ENCODE measurements at regions not wholly inside any gene's neighbourhood (a gene's known extent, or its start where the extent isn't known, plus 50 kb on each side); places are given as distances from the start of the nearest gene placed in this dataset.

DNA sequence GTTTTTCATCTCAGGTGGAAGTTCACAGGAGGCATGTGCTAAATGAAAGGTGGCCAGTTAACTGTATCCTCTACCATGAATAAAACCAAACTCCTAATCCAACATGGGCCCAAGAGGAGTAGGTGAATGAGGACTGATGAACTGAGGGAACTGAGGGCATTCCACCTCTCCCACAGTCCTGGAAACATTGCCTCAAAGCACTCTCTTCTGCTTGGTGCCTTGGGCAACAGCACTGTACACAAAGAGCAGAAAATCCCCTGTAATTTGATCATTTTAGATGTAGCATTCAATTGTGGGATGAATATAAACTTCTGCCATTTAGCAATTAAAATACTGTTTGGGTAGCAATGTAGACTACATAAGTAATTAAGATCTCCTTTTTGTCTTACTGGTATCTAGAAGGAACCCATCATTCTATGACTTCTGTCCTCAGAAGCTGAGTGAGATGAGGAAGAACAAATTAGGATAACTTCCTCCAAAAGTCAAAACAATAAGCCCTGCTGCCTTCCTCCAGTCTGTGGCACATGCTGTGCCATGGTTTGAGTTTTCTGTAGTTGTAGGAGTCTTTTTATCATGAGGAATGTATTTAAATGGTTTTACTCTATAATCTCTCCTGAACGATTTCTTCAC, 86.7 kb upstream of the ZEB2 start:
- no peak for DNase-seq (ENCODE audit: low read depth)

DNA sequence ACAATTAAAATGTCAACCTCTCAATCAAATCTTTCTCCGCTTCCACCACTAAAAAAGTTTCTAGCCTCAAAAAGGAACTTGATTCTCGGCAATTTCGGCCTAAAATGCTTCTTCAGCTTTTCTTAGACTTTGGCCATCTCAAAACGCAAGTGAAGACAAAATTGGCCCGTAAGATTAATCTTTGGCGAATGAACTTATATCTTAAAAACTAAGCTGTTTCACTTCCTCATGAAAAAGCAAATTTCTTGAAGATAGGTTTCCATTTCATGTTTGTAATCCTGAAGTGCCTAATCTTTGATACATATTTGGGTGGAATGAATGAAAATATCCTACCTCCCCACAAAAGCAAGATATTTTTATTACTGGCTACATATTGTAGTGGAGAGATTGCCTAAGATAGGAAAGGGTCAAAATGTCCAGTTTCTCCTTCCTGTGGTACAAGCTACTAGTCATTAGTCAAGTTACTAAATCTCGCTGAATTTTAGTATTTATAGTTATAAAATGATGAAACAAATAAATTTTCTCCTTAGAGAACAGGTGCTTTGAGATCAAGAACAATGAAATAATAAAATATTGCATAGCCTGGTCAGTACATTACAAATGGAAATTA, 85.4 kb upstream of the ZEB2 start:
- DNase-seq (ENCODE audit: low read depth) = no peak

DNA sequence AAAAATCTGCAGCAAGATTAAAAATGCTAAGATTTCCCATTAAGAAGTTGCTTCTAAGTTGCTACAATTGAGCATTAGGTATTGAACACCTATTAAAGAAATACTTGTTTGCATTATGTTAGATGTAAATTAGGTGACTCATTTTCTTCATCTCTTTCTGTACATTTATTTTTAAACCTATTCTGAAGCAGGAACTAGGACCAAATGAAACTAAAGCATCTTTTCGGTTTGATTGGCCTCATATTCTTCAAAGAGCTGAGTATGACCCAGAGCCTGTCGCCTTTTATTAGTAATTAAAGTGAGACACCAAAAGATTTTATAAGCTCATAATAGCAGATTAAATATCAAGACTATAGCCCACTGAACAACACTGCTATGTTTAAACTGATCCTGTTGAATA, 83.4 kb upstream of the ZEB2 start:
- DNase-seq (ENCODE audit: low read depth) = no peak

DNA sequence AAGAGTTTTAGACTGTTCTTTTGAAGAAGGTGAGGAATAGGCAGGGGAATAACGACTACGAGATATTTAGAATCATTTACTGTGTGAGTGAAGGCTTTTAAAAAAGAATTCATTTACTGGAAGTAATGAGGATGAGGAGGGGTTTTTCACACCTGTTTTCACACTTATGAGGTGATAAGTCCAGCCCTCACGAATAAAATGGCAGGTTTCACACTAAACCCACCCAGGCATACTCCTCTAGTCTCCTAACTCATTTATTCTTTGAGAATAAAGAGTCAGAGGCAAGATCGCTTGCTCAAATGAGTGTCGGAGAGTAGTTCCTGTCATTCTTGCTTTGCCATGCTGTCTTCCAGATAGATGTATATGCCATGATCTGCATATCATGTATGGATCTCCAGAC, 79.0 kb upstream of the ZEB2 start:
- no peak for DNase-seq (ENCODE audit: low read depth)

DNA sequence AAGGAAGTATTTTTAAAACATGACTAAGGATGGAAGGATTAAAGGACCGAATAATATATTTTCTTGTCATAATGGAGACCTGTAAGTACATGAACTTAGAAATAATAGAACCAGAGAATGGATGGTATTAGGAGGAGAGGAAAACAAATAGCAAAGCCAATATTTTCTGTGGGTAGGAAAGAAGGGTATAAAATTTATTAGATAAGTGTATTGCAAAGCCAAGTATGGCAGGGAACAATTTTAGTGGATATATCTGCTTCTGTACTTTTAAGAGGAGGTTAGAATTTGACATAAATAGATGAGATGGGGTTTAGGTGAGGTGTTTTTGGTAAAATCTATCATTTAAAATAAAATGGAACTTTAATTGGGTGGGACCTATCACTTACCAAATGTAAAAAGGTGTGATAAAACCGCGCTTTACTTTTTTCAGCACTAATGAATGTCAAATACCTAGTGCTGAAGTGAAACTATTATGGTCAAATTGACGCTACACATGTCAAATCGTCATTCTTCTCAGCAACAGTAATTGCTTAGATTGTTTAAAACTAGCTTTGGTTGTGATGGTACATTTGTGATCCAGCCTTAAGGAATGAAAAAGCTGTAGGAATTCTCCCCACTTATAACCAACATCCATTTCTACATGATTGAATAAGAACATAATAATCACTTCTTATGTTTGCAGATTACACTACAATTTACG, 78.1 kb upstream of the ZEB2 start:
- DNase-seq (ENCODE audit: low read depth) = no peak

DNA sequence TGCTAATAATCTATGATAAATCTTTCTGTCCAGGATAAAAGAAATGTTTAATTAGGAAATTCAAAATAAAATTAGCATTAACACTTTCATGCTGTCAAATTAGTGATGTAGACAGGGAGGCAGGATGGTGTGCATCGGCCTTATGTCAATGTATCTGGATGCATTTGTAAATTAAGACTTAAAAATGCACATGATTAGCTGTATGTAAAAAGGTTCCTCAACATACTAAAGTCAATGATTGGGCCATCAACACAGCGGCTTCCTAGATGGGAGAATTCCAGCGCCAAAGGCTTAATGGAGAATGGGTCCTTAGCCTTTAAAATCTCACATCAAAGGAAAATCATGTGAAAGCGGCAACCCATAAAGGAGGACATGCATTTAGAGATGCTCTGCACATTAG, 77.5 kb upstream of the ZEB2 start:
- no peak for DNase-seq (ENCODE audit: low read depth)

DNA sequence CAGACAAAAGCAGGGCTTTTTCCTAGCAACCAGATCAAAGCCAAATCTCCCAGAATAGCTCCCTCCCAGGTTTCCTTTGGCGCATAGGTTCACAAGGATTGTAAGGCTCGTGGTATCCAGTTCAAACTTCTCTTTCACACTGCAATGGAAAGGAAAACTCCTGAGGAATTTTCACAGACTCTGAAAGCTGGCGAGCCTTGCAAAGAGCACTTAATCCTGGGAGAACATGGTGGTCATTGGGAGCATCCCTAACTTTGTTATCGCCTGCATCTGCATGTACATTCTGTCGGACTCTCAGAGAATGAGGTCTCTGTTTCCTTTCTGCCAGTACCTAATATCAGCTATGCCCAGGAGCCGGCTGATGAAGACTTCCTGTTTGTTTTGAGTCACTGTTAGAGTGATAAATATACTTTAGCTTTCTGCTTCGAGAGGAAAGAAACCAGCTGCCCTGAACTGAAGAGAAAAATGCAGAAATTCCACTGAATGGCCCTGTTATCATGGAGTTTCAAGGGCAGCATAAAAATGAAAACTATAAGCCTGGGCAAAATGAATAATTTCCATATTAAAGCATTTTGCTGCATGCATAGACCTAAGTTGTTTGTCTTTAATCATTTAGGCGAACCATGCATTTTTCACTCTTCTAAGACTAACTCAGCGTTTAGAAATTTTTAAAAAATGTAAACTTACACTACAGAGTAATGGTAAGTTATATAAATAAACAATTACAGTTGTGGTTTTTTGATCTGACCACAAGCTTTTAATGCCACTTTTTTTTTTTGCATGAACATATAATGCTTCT, 76.4 kb upstream of the ZEB2 start:
- DNase-seq (ENCODE audit: low read depth) = no peak

DNA sequence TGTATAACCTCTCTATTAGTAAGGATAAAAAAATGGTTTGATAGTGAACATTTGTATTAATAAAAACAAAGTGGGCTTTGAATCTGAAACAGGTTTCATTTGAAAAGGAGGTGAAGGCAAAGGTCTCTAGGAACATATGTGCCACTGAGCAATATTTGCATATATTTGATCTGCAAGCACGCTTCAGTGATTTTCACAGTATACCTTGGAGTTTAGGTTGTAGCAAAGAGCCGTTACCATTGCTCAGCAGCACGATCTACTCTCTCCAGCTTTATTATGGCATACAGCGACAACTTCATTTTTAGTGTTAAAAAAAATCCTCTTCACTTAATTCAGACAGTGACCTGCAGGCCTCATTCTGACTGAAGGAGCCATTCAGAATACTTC, 75.8 kb upstream of the ZEB2 start:
- no peak for DNase-seq (ENCODE audit: low read depth)

DNA sequence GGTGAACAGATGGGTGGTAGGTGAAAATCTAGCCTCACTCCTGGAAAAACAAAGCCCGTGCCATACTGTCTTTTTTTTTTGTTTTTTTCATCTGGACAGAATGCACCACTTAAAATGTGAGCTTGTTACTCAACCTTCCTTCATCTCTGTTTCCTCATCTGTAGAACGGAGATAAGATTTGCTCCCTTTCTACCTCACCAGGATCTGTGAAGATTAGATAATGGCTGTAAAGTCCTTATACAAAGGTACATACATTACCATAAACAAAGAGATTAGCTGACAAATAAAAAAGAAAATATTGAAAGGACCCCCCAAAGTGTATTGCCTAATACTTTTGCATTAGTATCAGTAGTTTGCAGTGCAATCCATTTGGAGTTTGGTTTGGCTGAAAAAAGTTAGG, 75.4 kb upstream of the ZEB2 start:
- DNase-seq (ENCODE audit: low read depth) = no peak

DNA sequence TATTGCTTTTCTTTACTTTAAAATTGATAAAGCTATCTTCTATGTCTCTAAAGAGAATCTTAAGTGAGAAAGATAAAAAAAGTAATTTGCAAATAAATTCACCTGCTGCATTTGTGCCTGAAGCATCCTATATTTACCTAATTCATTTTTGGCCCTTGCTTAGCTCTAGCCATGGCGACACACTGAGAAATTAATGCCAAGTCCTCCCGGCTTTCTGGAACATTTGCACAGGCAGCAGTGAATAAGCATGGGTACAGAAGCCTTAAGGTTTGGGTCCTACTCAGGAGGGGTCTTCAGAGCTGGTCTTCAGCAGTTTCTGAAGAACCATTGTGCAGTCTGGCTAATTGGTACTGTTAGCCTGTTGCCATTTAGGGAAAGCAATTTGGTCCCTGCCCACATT, 73.9 kb upstream of the ZEB2 start:
- DNase-seq (ENCODE audit: low read depth) = no peak

DNA sequence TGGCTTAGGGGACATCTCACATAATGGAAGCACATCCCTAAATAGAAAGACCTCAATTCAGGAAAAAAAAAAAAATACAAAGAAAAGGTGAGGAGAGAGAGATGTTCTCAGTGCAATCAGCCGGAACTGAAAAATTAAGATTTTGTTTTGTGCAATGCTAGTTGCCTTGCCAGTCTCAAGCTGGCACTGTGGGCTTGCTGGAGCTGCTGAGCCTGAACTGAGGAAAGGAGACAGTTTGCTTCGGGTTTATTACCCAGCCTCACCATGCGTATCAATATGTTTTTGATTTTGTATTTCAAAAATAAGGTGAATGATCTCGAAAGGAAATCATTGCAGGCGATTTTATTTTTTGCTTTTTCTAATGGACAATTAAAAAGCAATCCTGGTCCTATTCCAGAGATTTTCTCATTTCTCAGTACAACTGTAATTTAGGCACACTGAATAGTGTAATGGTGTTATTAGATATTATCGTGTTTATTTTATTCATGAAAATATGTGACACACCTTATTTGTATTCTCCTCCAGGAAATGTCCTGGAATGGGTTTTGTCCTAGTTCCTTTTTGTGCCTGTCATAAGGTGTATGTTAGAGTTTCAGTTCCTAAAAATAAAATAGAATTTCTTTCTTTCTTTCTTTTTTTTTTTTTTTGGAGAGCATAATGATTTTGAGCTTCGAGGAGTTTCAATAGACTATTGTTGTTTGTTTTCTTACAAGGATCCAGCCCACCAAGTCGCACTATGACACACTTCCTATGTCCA, 72.8 kb upstream of the ZEB2 start:
- no peak for DNase-seq (ENCODE audit: low read depth)

DNA sequence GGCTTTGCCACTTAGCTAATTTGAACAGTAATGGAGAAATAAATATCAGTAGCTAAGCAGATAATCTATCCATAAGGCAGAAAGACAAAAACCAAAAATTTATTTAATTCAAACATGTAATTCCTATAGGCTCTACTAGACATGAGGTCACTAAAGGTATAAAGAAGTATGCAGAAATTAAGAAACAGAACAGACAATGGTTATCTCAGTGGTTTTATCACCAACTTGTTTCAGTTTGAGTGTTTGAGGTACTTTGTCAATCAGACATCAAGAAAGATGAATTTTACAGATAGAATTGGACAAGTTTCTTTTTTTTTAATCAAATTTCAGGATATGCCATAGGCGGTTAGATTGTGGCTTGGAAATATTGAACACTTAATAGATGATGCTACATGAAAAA, 67.4 kb upstream of the ZEB2 start:
- no peak for DNase-seq (ENCODE audit: low read depth)

DNA sequence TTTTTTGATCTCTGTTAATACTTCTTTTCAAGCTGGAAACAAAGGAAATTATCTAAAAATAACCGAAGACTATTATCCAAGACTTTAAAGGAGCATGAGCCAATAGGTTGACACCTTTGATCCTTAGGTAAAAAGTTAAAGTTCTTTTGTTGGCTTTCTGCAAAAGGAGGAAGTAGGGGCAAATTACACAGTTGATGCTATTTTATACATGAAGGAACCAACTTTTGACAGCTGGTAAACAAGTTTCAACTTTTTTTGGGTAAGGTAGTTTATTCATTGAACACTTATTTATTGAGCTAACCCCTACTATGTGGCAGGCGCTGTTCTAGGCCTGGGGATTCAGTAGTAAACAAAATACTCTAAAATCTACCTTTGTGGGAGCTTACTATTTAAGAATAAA, 66.6 kb upstream of the ZEB2 start:
- DNase-seq (ENCODE audit: low read depth) = no peak

DNA sequence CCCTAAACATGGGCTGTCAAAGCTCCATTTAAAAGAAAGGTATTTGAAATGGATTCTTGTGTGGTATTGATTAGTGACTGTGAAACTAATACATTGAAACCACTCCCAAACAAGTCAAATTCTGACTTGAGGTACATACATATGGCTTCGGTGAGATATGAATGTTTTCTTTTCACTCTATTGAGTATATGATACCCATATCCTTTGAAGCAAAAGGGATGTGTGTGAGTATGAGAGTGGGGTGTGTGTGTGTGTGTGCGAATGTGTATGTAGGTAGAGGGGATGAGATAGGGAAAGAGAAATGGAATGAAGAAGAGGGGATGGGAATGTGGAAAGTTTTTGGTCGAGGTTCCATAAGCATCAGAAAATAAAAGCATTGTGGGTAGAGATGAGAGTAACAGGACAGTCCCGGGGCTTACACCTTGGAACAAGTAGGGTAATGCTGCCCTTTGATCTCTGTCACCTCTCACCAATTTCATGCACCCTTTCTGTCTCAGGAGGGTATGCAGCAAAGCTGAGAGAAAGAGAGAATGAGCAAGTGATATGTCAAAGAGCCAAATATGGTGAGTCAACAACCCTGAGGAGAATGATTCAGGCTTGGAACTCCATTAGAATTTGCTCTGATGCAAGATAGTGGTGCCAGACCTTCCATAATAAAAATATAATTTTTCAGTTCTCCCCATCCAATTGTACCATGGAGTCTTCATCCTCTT, 64.0 kb upstream of the ZEB2 start:
- DNase-seq (ENCODE audit: low read depth) = no peak

DNA sequence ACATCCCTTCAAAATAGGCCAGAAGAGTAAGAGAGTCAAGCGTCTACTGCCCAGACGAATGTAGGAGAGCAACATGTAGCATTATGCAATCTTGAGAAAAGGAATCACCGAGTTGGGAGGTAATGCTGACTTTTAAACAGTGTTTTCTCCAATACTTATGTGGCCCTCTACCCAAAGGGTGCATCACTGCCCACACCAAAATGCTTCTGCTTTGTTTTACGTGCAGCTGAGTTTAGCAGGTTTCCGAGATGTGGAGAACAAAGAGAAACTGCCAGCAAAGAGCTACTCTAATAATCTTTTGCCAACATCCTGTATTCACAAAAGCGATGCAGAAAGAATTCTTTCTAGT, 63.4 kb upstream of the ZEB2 start:
- no peak for DNase-seq (ENCODE audit: low read depth)

DNA sequence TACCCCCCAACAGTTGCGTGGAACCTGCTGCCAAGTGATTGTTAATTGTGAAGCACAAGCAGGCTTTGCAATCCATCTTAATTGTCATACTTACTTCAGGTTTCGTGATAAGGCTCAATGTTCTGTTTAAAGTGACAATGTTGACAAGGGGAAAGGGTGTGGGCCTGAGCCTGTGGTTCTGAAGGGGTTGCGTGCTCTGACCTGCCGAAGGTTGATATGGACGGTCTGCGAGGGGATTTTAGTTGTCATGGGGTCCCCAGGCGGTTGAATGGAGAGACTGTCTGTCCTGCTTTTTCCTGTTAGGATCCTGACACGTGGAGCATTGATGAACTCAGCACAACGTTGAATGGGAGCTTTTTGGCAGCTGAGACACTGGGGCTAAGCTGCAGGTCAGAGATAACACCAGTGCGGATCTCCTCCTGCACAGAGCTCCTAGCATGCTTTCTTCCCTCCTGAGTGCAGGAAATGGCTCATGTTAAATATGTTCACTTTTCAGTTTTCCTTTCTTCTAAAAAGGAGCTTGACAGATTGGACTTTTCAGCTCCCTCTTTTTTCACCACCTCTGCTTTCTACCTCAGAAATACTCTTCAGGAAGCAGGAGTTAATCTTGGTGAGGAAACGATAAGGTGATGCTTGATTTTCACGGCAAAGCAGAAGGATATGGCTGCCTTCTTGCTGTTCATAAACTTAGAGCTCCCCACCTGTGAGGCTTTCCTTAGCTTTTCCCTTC, 62.9 kb upstream of the ZEB2 start:
- no peak for DNase-seq (ENCODE audit: low read depth)

DNA sequence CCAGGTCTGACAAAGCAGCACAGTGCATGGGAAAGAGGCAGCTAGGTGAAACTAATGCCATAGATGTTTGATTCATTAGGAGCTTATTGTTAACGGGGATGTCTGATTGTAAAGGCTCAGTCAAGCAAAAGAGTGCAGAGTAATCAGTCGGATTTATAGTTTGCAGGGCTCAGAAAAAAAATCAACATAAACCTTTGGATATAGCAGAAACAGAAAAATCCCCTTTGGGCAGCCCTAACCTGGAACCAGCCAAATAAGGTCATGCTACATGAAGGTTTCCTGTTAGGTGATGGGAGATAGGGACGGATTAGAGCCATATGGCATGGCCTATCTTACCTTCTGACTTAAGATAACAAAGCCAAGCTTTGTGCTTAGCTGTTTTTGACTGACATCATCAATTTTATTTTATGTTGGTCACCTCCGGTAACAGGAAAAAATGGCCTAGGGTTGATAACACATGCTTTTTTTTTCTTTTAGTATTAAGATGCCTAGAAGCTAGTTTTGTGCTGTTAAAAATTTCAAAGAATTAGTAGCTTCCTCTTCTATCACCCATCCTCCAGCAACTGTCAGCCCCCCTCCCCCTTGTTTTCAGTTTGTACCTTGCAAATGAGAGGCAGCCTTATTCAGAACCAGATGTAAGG, 60.7 kb upstream of the ZEB2 start:
- no peak for DNase-seq (ENCODE audit: low read depth)

DNA sequence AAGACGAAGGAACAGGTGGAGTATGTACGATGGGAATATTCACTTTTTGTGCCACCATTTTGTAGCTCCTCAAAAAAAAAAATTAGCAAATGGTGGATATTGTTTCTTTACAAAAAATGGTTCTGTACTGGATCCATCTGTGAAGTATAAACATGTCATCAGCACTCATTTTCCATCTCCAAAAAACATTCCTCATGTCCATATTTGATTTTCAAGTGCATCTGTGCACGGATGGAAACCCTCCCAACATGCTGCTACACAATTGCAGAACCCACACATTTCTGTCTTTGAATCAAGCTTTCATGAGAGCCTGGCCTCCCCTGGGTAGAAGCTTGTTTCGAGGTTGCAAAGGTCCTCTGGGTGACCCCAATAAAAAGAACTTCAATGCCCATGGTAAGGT, 59.6 kb upstream of the ZEB2 start:
- DNase-seq (ENCODE audit: low read depth) = no peak

DNA sequence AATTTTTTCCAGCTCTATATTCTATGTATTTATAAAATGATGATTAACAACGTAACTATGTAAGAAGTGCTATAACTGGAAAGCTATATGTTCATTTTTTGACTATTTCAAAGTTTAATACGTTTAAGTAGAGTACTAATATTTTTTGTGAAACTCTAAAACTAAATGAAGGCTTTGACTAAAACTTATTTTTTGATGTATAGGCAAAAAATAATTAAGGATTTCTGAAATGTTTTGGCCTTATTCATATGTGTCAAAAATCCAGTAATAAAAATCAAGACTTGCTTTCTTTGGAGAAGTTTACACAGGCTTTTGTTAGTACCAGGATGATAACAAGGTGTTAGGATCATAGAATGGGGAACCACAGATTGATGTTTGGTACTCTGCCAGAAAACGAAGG, 58.2 kb upstream of the ZEB2 start:
- no peak for DNase-seq (ENCODE audit: low read depth)

DNA sequence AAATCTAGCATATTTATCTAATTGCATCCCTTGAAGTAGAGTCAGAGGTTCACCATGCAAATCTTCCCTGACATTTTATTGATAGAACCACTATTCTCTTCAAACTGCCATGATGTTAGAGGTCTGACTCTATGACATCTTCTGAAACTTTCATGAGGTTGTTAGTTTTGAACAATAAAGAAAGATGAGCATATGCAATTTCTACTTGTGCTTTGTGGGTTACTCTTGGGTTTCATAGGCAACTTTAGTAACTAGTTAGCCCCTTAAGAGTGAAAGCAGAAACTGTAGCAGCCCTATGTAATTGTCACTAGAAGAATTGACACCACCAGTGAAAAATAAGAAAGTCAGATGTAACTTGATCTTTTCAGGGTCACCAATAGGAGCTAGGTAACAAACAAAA, 53.1 kb upstream of the ZEB2 start:
- DNase-seq (ENCODE audit: low read depth) = no peak

DNA sequence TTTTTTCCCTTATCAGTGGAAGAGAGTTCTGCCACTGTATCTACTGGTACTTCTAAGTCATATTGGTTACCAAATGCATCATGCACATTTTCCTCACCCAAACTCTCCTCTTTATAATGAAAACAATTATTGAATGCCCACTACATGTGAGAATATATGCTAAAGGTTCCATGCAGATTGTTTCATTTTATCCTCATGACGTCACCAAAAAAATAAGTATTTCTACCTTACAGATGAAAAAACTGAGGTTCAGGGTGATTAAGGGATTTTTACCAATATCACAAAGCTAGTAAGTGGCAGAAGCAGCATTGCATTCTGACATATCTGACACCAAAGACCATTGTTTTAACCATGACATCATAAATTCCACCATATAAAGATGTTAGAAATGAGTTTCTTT, 51.9 kb upstream of the ZEB2 start:
- DNase-seq (ENCODE audit: low read depth) = no peak
